HFF-Myc (cell line): ENCODE measurements at regions not wholly inside any gene's neighbourhood (a gene's known extent, or its start where the extent isn't known, plus 50 kb on each side); places are given as distances from the start of the nearest gene placed in this dataset.

Source experiments
- DNase-seq: peaks from one replicate; pipeline ENCODE4 v3.0.0-alpha.2; 2011; ENCODE audit warnings: low read depth; ENCODE audit errors: extremely low read depth
- H3K4me3 ChIP-seq: replicated peaks from 2 replicates; pipeline ENCODE4 v1.5.1; 2011; ENCODE audit warnings: low read depth, mild to moderate bottlenecking, control low read depth, low read length
- CTCF ChIP-seq: IDR thresholded peaks from 2 replicates; pipeline ENCODE4 v1.5.1; 2012; ENCODE audit warnings: mild to moderate bottlenecking, low read depth, low read length, control low read depth; ENCODE audit errors: missing control alignments

GRCh38 chr5:155996123-155996522, 330.8 kb upstream of the SGCD start:
- H3K4me3 ChIP-seq: no peak overlapping the region
- TF ChIP-seq CTCF: no peak
- no peak for DNase-seq

- TF ChIP-seq CTCF: no peak
- DNase-seq: no peak
- no peak overlapping the region for H3K4me3 ChIP-seq
These were observed 328.7 kb upstream of the SGCD start for GRCh38 chr5:155998257-155998656.

- no peak overlapping the region for H3K4me3 ChIP-seq
- TF ChIP-seq CTCF: no peak
- no peak for DNase-seq
These were observed 326.8 kb upstream of the SGCD start for GRCh38 chr5:156000115-156000514.

- TF ChIP-seq CTCF: no peak
- no peak for DNase-seq
These were observed 322.2 kb upstream of the SGCD start for GRCh38 chr5:156004754-156005153.

DNA sequence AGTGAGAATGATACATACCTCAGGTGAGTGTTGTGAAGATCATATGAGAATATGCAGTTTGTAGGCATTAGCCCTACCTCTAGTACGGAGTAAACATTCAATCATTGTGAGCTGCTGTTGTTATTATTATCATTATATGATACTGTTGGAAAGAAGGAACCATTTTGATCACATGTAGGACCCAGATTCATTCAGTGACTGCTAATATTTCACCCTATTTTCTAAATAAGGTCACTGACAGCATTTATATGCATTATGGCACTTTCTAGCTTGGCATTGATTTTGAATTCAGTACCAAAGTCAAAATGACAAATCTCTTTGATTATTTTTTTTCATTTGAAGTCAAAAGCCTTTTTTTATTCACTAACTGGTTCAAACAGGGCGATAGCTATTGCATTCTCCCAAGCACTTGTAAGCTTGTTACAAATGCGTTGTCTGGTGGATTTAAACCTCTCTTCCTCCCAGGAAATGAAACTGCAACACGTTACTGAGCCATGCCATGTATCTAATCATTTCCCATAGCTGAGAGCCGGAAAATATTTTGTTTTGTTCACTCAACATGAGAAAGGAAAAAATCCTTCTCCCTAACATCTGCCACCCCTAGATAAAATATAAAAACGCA, 320.8 kb upstream of the SGCD start:
- TF ChIP-seq CTCF: no peak
- no peak for DNase-seq

More at GRCh38 chr5:156004754-156005153, 322.2 kb upstream of the SGCD start:
- no peak overlapping the region for H3K4me3 ChIP-seq

GRCh38 chr5:156008844-156009243, 318.1 kb upstream of the SGCD start:
- TF ChIP-seq CTCF: no peak
- H3K4me3 ChIP-seq: no peak overlapping the region
- DNase-seq: no peak

More for the DNA sequence above, 320.8 kb upstream of the SGCD start:
- no peak overlapping the region for H3K4me3 ChIP-seq

GRCh38 chr5:156009583-156009982, 317.4 kb upstream of the SGCD start:
- TF ChIP-seq CTCF: no peak
- no peak overlapping the region for H3K4me3 ChIP-seq
- DNase-seq: no peak
